Adrenal gland (tissue), 5 donors: ENCODE measurements at regions not wholly inside any gene's neighbourhood (a gene's known extent, or its start where the extent isn't known, plus 50 kb on each side); places are given as distances from the start of the nearest gene placed in this dataset.

Experiments used
- POLR2A ChIP-seq, 2 donors: fragments of 450-650 bp; IDR thresholded peaks; one replicate each; pipeline ENCODE4 v1.6.1; 2017; ENCODE audit warnings: antibody characterized with exemption in 2 of 2, mild to moderate bottlenecking in 2 of 2, moderate library complexity in 1 of 2
- TF ChIP-seq, protein P1 (sequence below), 6 experiments: fragments of 450-650 bp in 4 of 6; fragments of 200-600 bp in 2 of 6; sonication (generic) in 1 of 6; IDR thresholded peaks; 1 replicate in 5 of 6; 2 replicates in 1 of 6; pipeline versions ENCODE4 v1.5.1 to v1.8.0; 2016 to 2021; ENCODE audit warnings: antibody characterized with exemption in 6 of 6, mild to moderate bottlenecking in 2 of 6, moderate library complexity in 1 of 6
- donor health status: DM: no; HTN: no; CAD: no.

GRCh38 chr4:177612684-177613083, 170.4 kb upstream of the AGA start:
- TF ChIP-seq, protein P1, sequence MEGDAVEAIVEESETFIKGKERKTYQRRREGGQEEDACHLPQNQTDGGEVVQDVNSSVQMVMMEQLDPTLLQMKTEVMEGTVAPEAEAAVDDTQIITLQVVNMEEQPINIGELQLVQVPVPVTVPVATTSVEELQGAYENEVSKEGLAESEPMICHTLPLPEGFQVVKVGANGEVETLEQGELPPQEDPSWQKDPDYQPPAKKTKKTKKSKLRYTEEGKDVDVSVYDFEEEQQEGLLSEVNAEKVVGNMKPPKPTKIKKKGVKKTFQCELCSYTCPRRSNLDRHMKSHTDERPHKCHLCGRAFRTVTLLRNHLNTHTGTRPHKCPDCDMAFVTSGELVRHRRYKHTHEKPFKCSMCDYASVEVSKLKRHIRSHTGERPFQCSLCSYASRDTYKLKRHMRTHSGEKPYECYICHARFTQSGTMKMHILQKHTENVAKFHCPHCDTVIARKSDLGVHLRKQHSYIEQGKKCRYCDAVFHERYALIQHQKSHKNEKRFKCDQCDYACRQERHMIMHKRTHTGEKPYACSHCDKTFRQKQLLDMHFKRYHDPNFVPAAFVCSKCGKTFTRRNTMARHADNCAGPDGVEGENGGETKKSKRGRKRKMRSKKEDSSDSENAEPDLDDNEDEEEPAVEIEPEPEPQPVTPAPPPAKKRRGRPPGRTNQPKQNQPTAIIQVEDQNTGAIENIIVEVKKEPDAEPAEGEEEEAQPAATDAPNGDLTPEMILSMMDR (IDR thresholded peaks at IDR 0.05), result no peak
- no peak for TF ChIP-seq POLR2A (IDR thresholded peaks at IDR 0.05)
